Stimulated activated CD4-positive, alpha-beta T cell treated with anti-CD3 and anti-CD28 coated beads, Interleukin-4, amount 100 ng/mL, for 1 hour (primary cell): ENCODE measurements at regions not wholly inside any gene's neighbourhood (a gene's known extent, or its start where the extent isn't known, plus 50 kb on each side); places are given as distances from the start of the nearest gene placed in this dataset.
"Not testable (repeated sequence)": the region's sequence is repeated elsewhere in the genome, so short reads cannot be mapped to it uniquely, and the experiment has no call there.

ENCODE experiments used
- DNase-seq: peaks from one replicate; pipeline ENCODE4 v3.0.0-alpha.2; 2020

GRCh38 chr10:118953598-118954393, 75.7 kb upstream of the NANOS1 start:
- DNase-seq, result no peak

GRCh38 chr10:118955531-118955930, 74.0 kb upstream of the NANOS1 start:
- no peak for DNase-seq

GRCh38 chr10:118955951-118956801, 73.3 kb upstream of the NANOS1 start:
- DNase-seq, result no peak

- no peak for DNase-seq
Observed at GRCh38 chr10:118956802-118957442, 72.6 kb upstream of the NANOS1 start.

- DNase-seq, result no peak
Observed at GRCh38 chr10:118957443-118957825, 72.1 kb upstream of the NANOS1 start.

GRCh38 chr10:118957966-118958365, 71.5 kb upstream of the NANOS1 start:
- no peak for DNase-seq

- no peak for DNase-seq
Observed at GRCh38 chr10:118958559-118958958, 71.0 kb upstream of the NANOS1 start.

GRCh38 chr10:118958984-118959925, 70.3 kb upstream of the NANOS1 start:
- no peak for DNase-seq

- no peak for DNase-seq
Observed at GRCh38 chr10:118960157-118961090, 69.1 kb upstream of the NANOS1 start.

- no peak for DNase-seq
Observed at GRCh38 chr10:118961436-118961835, 68.1 kb upstream of the NANOS1 start.

GRCh38 chr10:118962331-118962868, 67.1 kb upstream of the NANOS1 start:
- DNase-seq, result not testable (repeated sequence)

- DNase-seq, result no peak
Observed at GRCh38 chr10:118963341-118963740, 66.2 kb upstream of the NANOS1 start.

- DNase-seq, result no peak
Observed at GRCh38 chr10:118963933-118964332, 65.6 kb upstream of the NANOS1 start.

- not testable (repeated sequence) for DNase-seq
Observed at GRCh38 chr10:118964476-118964875, 65.0 kb upstream of the NANOS1 start.

- DNase-seq, result no peak
Observed at GRCh38 chr10:118965096-118965495, 64.4 kb upstream of the NANOS1 start.

- DNase-seq, result no peak
Observed at GRCh38 chr10:118965645-118966044, 63.9 kb upstream of the NANOS1 start.

GRCh38 chr10:118966076-118966849, 63.3 kb upstream of the NANOS1 start:
- DNase-seq, result no peak

GRCh38 chr10:118966850-118967125, 62.7 kb upstream of the NANOS1 start:
- DNase-seq, result no peak

GRCh38 chr10:118967160-118967559, 62.4 kb upstream of the NANOS1 start:
- no peak for DNase-seq

GRCh38 chr10:118968060-118968459, 61.5 kb upstream of the NANOS1 start:
- no peak for DNase-seq
